Nephron progenitor cell (in vitro differentiated cells): ENCODE measurements at regions not wholly inside any gene's neighbourhood (a gene's known extent, or its start where the extent isn't known, plus 50 kb on each side); places are given as distances from the start of the nearest gene placed in this dataset.
"Not testable (repeated sequence)": the region's sequence is repeated elsewhere in the genome, so short reads cannot be mapped to it uniquely, and the experiment has no call there.

ENCODE experiments used
- DNase-seq: peaks from one replicate; pipeline ENCODE4 v3.0.0; 2021
- H3K27ac Mint-ChIP-seq: 2 replicates; pipeline ENCODE4 v1.8.0; 2021; ENCODE audit warnings: mild to moderate bottlenecking, moderate library complexity, mixed read lengths
- H3K27me3 Mint-ChIP-seq: 2 replicates; pipeline ENCODE4 v1.8.0; 2021; ENCODE audit warnings: mild to moderate bottlenecking, low read depth, mixed read lengths; ENCODE audit not compliant: poor library complexity
- H3K36me3 Mint-ChIP-seq: 2 replicates; pipeline ENCODE4 v1.8.0; 2021; ENCODE audit warnings: low read depth, mixed read lengths
- H3K4me1 Mint-ChIP-seq: 2 replicates; pipeline ENCODE4 v1.8.0; 2021; ENCODE audit warnings: mixed read lengths
- H3K4me3 Mint-ChIP-seq: 2 replicates; pipeline ENCODE4 v1.8.0; 2021; ENCODE audit warnings: mild to moderate bottlenecking, moderate library complexity, mixed read lengths
- H3K9me3 Mint-ChIP-seq: 2 replicates; pipeline ENCODE4 v1.8.0; 2021; ENCODE audit warnings: mild to moderate bottlenecking, moderate library complexity, mixed read lengths
- TF ChIP-seq, protein P1 (sequence below): fragments of 200-600 bp; sonication (generic); IDR thresholded peaks from 2 replicates; pipeline ENCODE4 v1.5.0; 2021; ENCODE audit warnings: antibody characterized with exemption

- DNase-seq, result no peak
- TF ChIP-seq, protein P1, sequence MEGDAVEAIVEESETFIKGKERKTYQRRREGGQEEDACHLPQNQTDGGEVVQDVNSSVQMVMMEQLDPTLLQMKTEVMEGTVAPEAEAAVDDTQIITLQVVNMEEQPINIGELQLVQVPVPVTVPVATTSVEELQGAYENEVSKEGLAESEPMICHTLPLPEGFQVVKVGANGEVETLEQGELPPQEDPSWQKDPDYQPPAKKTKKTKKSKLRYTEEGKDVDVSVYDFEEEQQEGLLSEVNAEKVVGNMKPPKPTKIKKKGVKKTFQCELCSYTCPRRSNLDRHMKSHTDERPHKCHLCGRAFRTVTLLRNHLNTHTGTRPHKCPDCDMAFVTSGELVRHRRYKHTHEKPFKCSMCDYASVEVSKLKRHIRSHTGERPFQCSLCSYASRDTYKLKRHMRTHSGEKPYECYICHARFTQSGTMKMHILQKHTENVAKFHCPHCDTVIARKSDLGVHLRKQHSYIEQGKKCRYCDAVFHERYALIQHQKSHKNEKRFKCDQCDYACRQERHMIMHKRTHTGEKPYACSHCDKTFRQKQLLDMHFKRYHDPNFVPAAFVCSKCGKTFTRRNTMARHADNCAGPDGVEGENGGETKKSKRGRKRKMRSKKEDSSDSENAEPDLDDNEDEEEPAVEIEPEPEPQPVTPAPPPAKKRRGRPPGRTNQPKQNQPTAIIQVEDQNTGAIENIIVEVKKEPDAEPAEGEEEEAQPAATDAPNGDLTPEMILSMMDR, result no peak
- H3K36me3 Mint-ChIP-seq, result no peaks in the 10 kb centered on the region
- H3K4me3 Mint-ChIP-seq, result no peak overlapping the region
- no peaks in the 10 kb centered on the region for H3K27me3 Mint-ChIP-seq
- no peaks in the 10 kb centered on the region for H3K4me1 Mint-ChIP-seq
- no peaks in the 10 kb centered on the region for H3K9me3 Mint-ChIP-seq
- no peak overlapping the region for H3K27ac Mint-ChIP-seq
Measured at GRCh38 chr7:119733127-119733879, 539.7 kb upstream of the KCND2 start.

GRCh38 chr7:119737390-119737789 lies 535.6 kb upstream of the KCND2 start:
- no peak for DNase-seq
- TF ChIP-seq, protein P1, result no peak
- Mint-ChIP-seq H3K27ac (no peak overlapping the region), H3K27me3 (no peaks in the 10 kb centered on the region), H3K4me3 (no peak overlapping the region), H3K9me3 (no peaks in the 10 kb centered on the region), H3K36me3 (no peaks in the 10 kb centered on the region), H3K4me1 (no peaks in the 10 kb centered on the region)

- not testable (repeated sequence) for H3K27ac Mint-ChIP-seq, DNase-seq, H3K27me3 Mint-ChIP-seq, H3K36me3 Mint-ChIP-seq, H3K4me3 Mint-ChIP-seq, H3K9me3 Mint-ChIP-seq, H3K4me1 Mint-ChIP-seq
Measured at GRCh38 chr7:119745280-119745679, 527.7 kb upstream of the KCND2 start.

DNA sequence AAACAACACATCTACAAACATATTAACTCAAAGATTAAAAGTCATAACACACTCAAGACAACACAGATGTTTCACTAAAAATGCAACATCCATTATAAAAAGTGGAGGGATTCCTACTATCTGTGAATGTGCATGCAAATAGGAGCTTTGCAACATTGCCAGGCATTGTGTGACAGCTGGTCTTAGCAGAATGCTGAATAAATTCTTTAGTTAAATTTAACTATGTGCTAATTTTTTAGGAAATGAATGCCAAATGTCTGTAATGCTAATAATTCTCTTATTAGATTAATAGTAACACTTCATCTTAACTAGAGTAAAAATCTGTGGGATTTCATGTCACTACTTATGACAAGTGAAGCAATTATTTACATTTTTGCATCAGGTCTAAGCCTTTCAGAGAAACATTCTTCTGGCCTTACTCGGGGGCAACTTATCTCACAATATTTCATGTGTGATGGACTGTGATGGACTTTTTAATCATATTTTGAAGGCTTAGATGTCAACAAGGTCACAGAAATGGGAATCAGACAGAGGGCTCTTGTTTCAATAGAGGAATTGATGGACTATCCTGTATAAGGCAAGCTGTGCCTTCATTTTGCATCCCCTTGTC lies 524.6 kb upstream of the KCND2 start:
- H3K36me3 Mint-ChIP-seq, result no peaks in the 10 kb centered on the region
- H3K4me1 Mint-ChIP-seq, result no peaks in the 10 kb centered on the region
- no peak overlapping the region for H3K4me3 Mint-ChIP-seq
- H3K9me3 Mint-ChIP-seq, result peaks cover 5% of the 10 kb centered on the region
- no peak overlapping the region for H3K27ac Mint-ChIP-seq
- H3K27me3 Mint-ChIP-seq, result no peaks in the 10 kb centered on the region
- DNase-seq, result no peak
- TF ChIP-seq, protein P1, result no peak

GRCh38 chr7:119748991-119749390 lies 524.0 kb upstream of the KCND2 start:
- H3K27ac Mint-ChIP-seq, result no peak overlapping the region
- TF ChIP-seq, protein P1, result no peak
- H3K36me3 Mint-ChIP-seq, result no peaks in the 10 kb centered on the region
- no peaks in the 10 kb centered on the region for H3K4me1 Mint-ChIP-seq
- peaks cover 5% of the 10 kb centered on the region for H3K9me3 Mint-ChIP-seq
- H3K27me3 Mint-ChIP-seq, result no peaks in the 10 kb centered on the region
- no peak overlapping the region for H3K4me3 Mint-ChIP-seq
- no peak for DNase-seq

DNA sequence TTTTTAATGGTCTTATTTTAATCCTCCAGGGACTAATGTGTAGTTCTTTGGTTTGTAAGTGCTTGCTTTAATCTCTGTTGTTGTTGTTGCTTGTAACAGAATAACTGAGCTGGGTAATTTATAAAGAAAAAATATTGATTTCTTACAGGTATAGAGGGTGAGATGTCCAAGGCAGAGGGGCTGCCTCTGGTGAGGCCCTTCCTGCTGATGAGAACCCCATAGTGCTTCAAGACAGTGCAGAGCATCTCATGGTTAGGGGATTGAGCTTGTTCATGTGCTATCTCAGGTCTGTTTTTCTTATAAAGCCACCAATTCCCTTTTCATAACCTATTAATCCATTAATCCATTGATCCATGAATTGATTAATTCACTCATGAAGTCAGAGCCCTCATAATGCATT lies 516.3 kb upstream of the KCND2 start:
- no peaks in the 10 kb centered on the region for H3K4me1 Mint-ChIP-seq
- H3K4me3 Mint-ChIP-seq, result no peak overlapping the region
- H3K36me3 Mint-ChIP-seq, result no peaks in the 10 kb centered on the region
- H3K9me3 Mint-ChIP-seq, result no peaks in the 10 kb centered on the region
- no peak for DNase-seq
- no peaks in the 10 kb centered on the region for H3K27me3 Mint-ChIP-seq
- no peak overlapping the region for H3K27ac Mint-ChIP-seq
- TF ChIP-seq, protein P1, result no peak
